H9 (cell line): ENCODE measurements at regions not wholly inside any gene's neighbourhood (a gene's known extent, or its start where the extent isn't known, plus 50 kb on each side); places are given as distances from the start of the nearest gene placed in this dataset.

Experiments used
- DNase-seq: peaks from one replicate; pipeline ENCODE4 v3.0.0-alpha.2; 2017
- H2AFZ ChIP-seq: one replicate; pipeline ENCODE4 v1.6.1; 2013; ENCODE audit warnings: mild to moderate bottlenecking, low read length, control low read depth, moderate library complexity
- H2AK5ac ChIP-seq: 2 replicates; pipeline ENCODE4 v1.6.1; 2013; ENCODE audit warnings: low read length, control low read depth, mixed read lengths; ENCODE audit not compliant: insufficient read length
- H2BK120ac ChIP-seq: one replicate; pipeline ENCODE4 v1.6.1; 2013; ENCODE audit warnings: low read depth, mild to moderate bottlenecking, low read length, control low read depth, inconsistent platforms; ENCODE audit not compliant: poor library complexity, severe bottlenecking
- H2BK12ac ChIP-seq: 2 replicates; pipeline ENCODE4 v1.6.1; 2013; ENCODE audit warnings: low read length, control low read depth, mixed read lengths, low read depth; ENCODE audit not compliant: insufficient read length
- H2BK15ac ChIP-seq: 2 replicates; pipeline ENCODE4 v1.6.1; 2013; ENCODE audit warnings: low read depth, low read length, control low read depth
- H2BK20ac ChIP-seq: one replicate; pipeline ENCODE4 v1.6.1; 2013; ENCODE audit warnings: low read depth, mild to moderate bottlenecking, low read length, control low read depth, inconsistent platforms; ENCODE audit not compliant: poor library complexity, severe bottlenecking
- H2BK5ac ChIP-seq: 2 replicates; pipeline ENCODE4 v1.6.1; 2013; ENCODE audit warnings: low read length, control low read depth, mixed read lengths; ENCODE audit not compliant: insufficient read length
- H3K14ac ChIP-seq: 2 replicates; pipeline ENCODE4 v1.6.1; 2013; ENCODE audit warnings: low read length, control low read depth; ENCODE audit not compliant: insufficient read depth
- H3K18ac ChIP-seq: 2 replicates; pipeline ENCODE4 v1.6.1; 2013; ENCODE audit warnings: low read depth, mild to moderate bottlenecking, mixed read lengths, low read length, control low read depth; ENCODE audit not compliant: insufficient read length
- H3K23ac ChIP-seq: 2 replicates; pipeline ENCODE4 v1.6.1; 2013; ENCODE audit warnings: low read length, control low read depth, mixed read lengths, low read depth; ENCODE audit not compliant: insufficient read length
- H3K23me2 ChIP-seq: 2 replicates; pipeline ENCODE4 v1.6.1; 2013; ENCODE audit warnings: low read depth, mild to moderate bottlenecking, mixed read lengths, low read length, control low read depth; ENCODE audit not compliant: insufficient read length, poor library complexity, severe bottlenecking
- H3K27ac ChIP-seq: 2 replicates; pipeline ENCODE4 v1.5.1; 2013; ENCODE audit warnings: low read length, control low read depth, mixed read lengths, low read depth; ENCODE audit not compliant: insufficient read length
- H3K27me3 ChIP-seq: 2 replicates; pipeline ENCODE4 v1.6.1; 2013; ENCODE audit warnings: low read length, control low read depth, inconsistent platforms; ENCODE audit not compliant: insufficient read depth
- H3K4ac ChIP-seq: 2 replicates; pipeline ENCODE4 v1.6.1; 2013; ENCODE audit warnings: low read depth, mild to moderate bottlenecking, control low read depth, inconsistent platforms, low read length, moderate library complexity
- H3K4me1 ChIP-seq: 2 replicates; pipeline ENCODE4 v1.6.1; 2013; ENCODE audit warnings: low read length, control low read depth, inconsistent platforms; ENCODE audit not compliant: insufficient read depth
- H3K4me2 ChIP-seq: 2 replicates; pipeline ENCODE4 v1.6.1; 2013; ENCODE audit warnings: low read length, control low read depth, mixed read lengths; ENCODE audit not compliant: insufficient read length, insufficient read depth
- H3K56ac ChIP-seq: 2 replicates; pipeline ENCODE4 v1.6.1; 2013; ENCODE audit warnings: low read depth, mild to moderate bottlenecking, mixed read lengths, low read length, control low read depth; ENCODE audit not compliant: insufficient read length
- H3K79me1 ChIP-seq: 2 replicates; pipeline ENCODE4 v1.6.1; 2013; ENCODE audit warnings: low read depth, mild to moderate bottlenecking, moderate library complexity, low read length, control low read depth, inconsistent platforms; ENCODE audit not compliant: insufficient read depth, poor library complexity, severe bottlenecking
- H3K79me2 ChIP-seq: 2 replicates; pipeline ENCODE4 v1.6.1; 2013; ENCODE audit warnings: low read length, control low read depth, inconsistent platforms; ENCODE audit not compliant: insufficient read depth
- H3K9ac ChIP-seq: 2 replicates; pipeline ENCODE4 v1.6.1; 2013; ENCODE audit warnings: low read length, control low read depth, mixed read lengths; ENCODE audit not compliant: insufficient read length; ENCODE audit errors: extremely low read depth
- H3K9me3 ChIP-seq: one replicate; pipeline ENCODE4 v1.6.1; 2013; ENCODE audit warnings: low read depth, low read length, inconsistent platforms; ENCODE audit not compliant: control insufficient read depth
- H3T11ph ChIP-seq: one replicate; pipeline ENCODE4 v1.6.1; 2013; ENCODE audit warnings: mild to moderate bottlenecking, low read length, control low read depth, inconsistent platforms
- H4K20me1 ChIP-seq: one replicate; pipeline ENCODE4 v1.6.1; 2013; ENCODE audit not compliant: control insufficient read depth, insufficient read length, insufficient read depth
- H4K5ac ChIP-seq: 2 replicates; pipeline ENCODE4 v1.6.1; 2013; ENCODE audit warnings: low read depth, mild to moderate bottlenecking, mixed read lengths, low read length, control low read depth; ENCODE audit not compliant: insufficient read length
- H4K8ac ChIP-seq: replicated peaks from 2 replicates; pipeline ENCODE4 v1.6.1; 2013; ENCODE audit warnings: low read length, control low read depth, mixed read lengths, low read depth; ENCODE audit not compliant: insufficient read length
- H4K91ac ChIP-seq: 2 replicates; pipeline ENCODE4 v1.6.1; 2013; ENCODE audit warnings: low read depth, mild to moderate bottlenecking, moderate library complexity, mixed read lengths, low read length, control low read depth; ENCODE audit not compliant: insufficient read length
- H3K27ac Mint-ChIP-seq, 3 experiments: 2 replicates in 2 of 3; 3 replicates in 1 of 3; pipeline ENCODE4 v1.8.0; 2020 to 2021; ENCODE audit warnings: mixed read lengths in 3 of 3, mild to moderate bottlenecking in 1 of 3, moderate library complexity in 1 of 3
- H3K27me3 Mint-ChIP-seq: 2 replicates; pipeline ENCODE4 v1.8.0; 2021; ENCODE audit warnings: low read depth, mild to moderate bottlenecking, moderate library complexity, mixed read lengths
- H3K36me3 Mint-ChIP-seq, 3 experiments: 2 replicates in 2 of 3; 3 replicates in 1 of 3; pipeline ENCODE4 v1.8.0; 2020 to 2021; ENCODE audit warnings: low read depth in 3 of 3, mixed read lengths in 3 of 3; ENCODE audit not compliant: insufficient read depth in 1 of 3
- H3K4me1 Mint-ChIP-seq, 2 experiments: 2 replicates each; pipeline ENCODE4 v1.8.0; 2020; ENCODE audit warnings: mixed read lengths in 2 of 2
- H3K4me3 Mint-ChIP-seq, 2 experiments: 2 replicates in 1 of 2; 3 replicates in 1 of 2; pipeline ENCODE4 v1.8.0; 2020 to 2021; ENCODE audit warnings: mild to moderate bottlenecking in 2 of 2, mixed read lengths in 2 of 2, moderate library complexity in 1 of 2
- H3K9me3 Mint-ChIP-seq, 2 experiments: 2 replicates in 1 of 2; 3 replicates in 1 of 2; pipeline ENCODE4 v1.8.0; 2020; ENCODE audit warnings: mild to moderate bottlenecking in 2 of 2, mixed read lengths in 2 of 2, moderate library complexity in 1 of 2
- WGBS: extraction: QIAGEN DNeasy Blood & Tissue Kit; methylation state at CpG from one replicate; pipeline ENCODE4 v1.1.7; 2013; ENCODE audit warnings: missing lambda C conversion rate, low lambda C conversion rate, mixed read lengths; ENCODE audit not compliant: insufficient read length; ENCODE audit errors: extremely low coverage; 5-methylcytosine and 5-hydroxymethylcytosine counted together
- TF ChIP-seq, protein P1 (sequence below): fragments of 200-600 bp; sonication (generic); conservative IDR thresholded peaks from 3 replicates; pipeline ENCODE4 v1.8.0; 2021; ENCODE audit warnings: antibody characterized with exemption, mild to moderate bottlenecking

DNA sequence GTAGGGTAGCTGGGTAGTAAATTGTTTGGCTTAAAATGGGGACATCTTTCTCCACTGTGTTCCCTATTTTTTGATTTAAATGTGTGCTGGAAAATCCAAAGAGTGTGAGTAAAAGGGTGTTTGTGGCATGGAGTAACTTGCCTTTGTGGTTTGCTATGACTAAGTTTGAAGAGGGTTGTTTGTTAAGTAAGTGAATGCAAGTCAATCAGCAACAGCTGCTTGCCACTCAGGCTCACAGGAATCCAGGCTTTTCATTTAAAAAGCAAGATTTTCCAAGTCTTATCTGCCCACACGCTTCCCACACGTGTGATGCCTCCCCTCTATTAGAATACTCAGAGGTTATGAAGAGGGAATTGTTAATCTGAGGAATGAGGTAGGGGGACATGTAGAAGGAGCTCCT lies 847.7 kb upstream of the RBFOX1 start:
- H3K79me2 ChIP-seq = no peaks in the 10 kb centered on the region
- H2BK12ac ChIP-seq = no peak overlapping the region
- H3K9me3 ChIP-seq = no peaks in the 10 kb centered on the region
- H2AK5ac ChIP-seq = no peak overlapping the region
- DNase-seq = no peak
- no peaks in the 10 kb centered on the region for H4K20me1 ChIP-seq
- H3K18ac ChIP-seq = no peak overlapping the region
- H3K23me2 ChIP-seq = peaks cover 8% of the 10 kb centered on the region
- no peaks in the 10 kb centered on the region for H3K79me1 ChIP-seq
- H3K4me1 Mint-ChIP-seq = peaks cover 9 to 16% of the 10 kb centered on the region in 2 experiments
- no peak overlapping the region for H3K56ac ChIP-seq
- no peak overlapping the region for H4K91ac ChIP-seq
- H3K27ac ChIP-seq = no peak overlapping the region
- no peak overlapping the region for H3K4me3 Mint-ChIP-seq
- no peak overlapping the region for H2BK120ac ChIP-seq
- peaks cover 30% of the 10 kb centered on the region for H3K27me3 Mint-ChIP-seq
- no peak overlapping the region for H3K4ac ChIP-seq
- no peaks in the 10 kb centered on the region; the same call in 1 of the 2 replicates for H3K27me3 ChIP-seq
- no peak overlapping the region for H3K14ac ChIP-seq
- no peak overlapping the region for H3K27ac Mint-ChIP-seq
- no peaks in the 10 kb centered on the region; the same call in 1 of the 2 replicates for H3K4me1 ChIP-seq
- H4K5ac ChIP-seq = no peak overlapping the region
- H3K4me2 ChIP-seq = no peak overlapping the region
- H3T11ph ChIP-seq = no peak overlapping the region
- no peak overlapping the region for H3K23ac ChIP-seq
- no peak overlapping the region for H2BK5ac ChIP-seq
- TF ChIP-seq, protein P1, sequence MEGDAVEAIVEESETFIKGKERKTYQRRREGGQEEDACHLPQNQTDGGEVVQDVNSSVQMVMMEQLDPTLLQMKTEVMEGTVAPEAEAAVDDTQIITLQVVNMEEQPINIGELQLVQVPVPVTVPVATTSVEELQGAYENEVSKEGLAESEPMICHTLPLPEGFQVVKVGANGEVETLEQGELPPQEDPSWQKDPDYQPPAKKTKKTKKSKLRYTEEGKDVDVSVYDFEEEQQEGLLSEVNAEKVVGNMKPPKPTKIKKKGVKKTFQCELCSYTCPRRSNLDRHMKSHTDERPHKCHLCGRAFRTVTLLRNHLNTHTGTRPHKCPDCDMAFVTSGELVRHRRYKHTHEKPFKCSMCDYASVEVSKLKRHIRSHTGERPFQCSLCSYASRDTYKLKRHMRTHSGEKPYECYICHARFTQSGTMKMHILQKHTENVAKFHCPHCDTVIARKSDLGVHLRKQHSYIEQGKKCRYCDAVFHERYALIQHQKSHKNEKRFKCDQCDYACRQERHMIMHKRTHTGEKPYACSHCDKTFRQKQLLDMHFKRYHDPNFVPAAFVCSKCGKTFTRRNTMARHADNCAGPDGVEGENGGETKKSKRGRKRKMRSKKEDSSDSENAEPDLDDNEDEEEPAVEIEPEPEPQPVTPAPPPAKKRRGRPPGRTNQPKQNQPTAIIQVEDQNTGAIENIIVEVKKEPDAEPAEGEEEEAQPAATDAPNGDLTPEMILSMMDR = no peak
- H3K9ac ChIP-seq = no peak overlapping the region
- H4K8ac ChIP-seq = no peak overlapping the region
- H2BK20ac ChIP-seq = no peak overlapping the region
- H2BK15ac ChIP-seq = no peak overlapping the region
- WGBS = no CpG with 5 or more reads among the region's 2 CpGs
- no peak overlapping the region for H2AFZ ChIP-seq
- H3K36me3 Mint-ChIP-seq = no peaks in the 10 kb centered on the region
- H3K9me3 Mint-ChIP-seq = no peaks in the 10 kb centered on the region; a peak in 1 of 5 replicates
